DND-41 (cell line): ENCODE measurements at regions not wholly inside any gene's neighbourhood (a gene's known extent, or its start where the extent isn't known, plus 50 kb on each side); places are given as distances from the start of the nearest gene placed in this dataset.

Experiments
- CTCF ChIP-seq: IDR thresholded peaks from 2 replicates; pipeline ENCODE4 v1.5.1; 2012; ENCODE audit warnings: borderline replicate concordance, low read length, moderate library complexity, mild to moderate bottlenecking; ENCODE audit not compliant: poor library complexity, severe bottlenecking; ENCODE audit errors: extremely low read depth
- EZH2 ChIP-seq: IDR thresholded peaks from 3 replicates; pipeline ENCODE4 v1.6.1; 2012; ENCODE audit warnings: borderline replicate concordance, low read depth, mild to moderate bottlenecking, moderate library complexity, low read length, inconsistent platforms; ENCODE audit not compliant: severe bottlenecking

DNA sequence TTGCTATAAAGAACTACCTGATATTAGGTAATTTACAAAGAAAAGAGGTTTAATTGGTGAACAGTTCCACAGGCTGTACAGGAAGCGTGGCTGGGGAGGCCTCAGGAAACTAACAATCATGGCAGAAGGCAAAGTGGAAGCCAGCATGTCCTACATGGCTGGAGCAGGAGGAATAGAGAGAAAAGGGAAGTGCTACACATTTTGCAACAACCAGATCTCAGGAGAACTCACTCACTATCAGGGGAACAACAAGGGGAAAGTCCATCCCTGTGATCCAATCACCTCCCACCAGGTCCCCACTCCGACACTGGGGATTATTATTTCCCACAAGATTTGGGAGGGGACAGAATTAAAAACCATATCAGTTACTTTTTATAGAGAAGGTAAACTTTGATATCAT, 273.5 kb upstream of the MMADHC start:
- TF ChIP-seq CTCF (no peak), EZH2 (no peak)
